Retinal pigment epithelial cell (primary cell): ENCODE measurements at regions not wholly inside any gene's neighbourhood (a gene's known extent, or its start where the extent isn't known, plus 50 kb on each side); places are given as distances from the start of the nearest gene placed in this dataset.

ENCODE experiments used
- DNase-seq: peaks from one replicate; pipeline ENCODE4 v3.0.0-alpha.2; 2010; ENCODE audit warnings: low read depth
- H3K4me3 ChIP-seq: 2 replicates; pipeline ENCODE4 v1.5.1; 2011; ENCODE audit warnings: mild to moderate bottlenecking, low read length, control low read depth, moderate library complexity
- TF ChIP-seq, protein P1 (sequence below): conservative IDR thresholded peaks from 2 replicates; pipeline ENCODE4 v1.5.1; 2011; ENCODE audit warnings: low read depth, low read length, control low read depth, inconsistent platforms

DNA sequence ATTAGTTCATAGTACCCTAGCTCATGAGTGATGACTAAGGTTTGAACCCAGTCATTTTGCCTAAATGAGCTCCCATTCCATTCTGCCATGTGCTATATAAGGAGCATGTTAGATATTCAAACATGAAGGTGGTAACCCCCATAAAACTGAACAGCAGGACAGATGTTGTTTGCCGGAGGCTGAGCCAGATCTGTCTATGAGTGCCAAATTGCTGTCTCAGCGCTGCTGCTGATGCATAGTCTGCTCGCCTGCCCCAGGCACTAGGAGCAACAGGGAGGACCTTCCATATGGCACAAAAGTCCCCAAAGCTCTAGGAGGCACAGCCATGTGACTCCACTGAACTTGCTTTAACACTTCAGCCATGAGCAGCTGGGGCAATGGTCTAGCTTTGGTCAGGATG is 466.0 kb upstream of the GHITM start:
- H3K4me3 ChIP-seq = no peak overlapping the region
- TF ChIP-seq, protein P1, sequence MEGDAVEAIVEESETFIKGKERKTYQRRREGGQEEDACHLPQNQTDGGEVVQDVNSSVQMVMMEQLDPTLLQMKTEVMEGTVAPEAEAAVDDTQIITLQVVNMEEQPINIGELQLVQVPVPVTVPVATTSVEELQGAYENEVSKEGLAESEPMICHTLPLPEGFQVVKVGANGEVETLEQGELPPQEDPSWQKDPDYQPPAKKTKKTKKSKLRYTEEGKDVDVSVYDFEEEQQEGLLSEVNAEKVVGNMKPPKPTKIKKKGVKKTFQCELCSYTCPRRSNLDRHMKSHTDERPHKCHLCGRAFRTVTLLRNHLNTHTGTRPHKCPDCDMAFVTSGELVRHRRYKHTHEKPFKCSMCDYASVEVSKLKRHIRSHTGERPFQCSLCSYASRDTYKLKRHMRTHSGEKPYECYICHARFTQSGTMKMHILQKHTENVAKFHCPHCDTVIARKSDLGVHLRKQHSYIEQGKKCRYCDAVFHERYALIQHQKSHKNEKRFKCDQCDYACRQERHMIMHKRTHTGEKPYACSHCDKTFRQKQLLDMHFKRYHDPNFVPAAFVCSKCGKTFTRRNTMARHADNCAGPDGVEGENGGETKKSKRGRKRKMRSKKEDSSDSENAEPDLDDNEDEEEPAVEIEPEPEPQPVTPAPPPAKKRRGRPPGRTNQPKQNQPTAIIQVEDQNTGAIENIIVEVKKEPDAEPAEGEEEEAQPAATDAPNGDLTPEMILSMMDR = no peak
- no peak for DNase-seq

DNA sequence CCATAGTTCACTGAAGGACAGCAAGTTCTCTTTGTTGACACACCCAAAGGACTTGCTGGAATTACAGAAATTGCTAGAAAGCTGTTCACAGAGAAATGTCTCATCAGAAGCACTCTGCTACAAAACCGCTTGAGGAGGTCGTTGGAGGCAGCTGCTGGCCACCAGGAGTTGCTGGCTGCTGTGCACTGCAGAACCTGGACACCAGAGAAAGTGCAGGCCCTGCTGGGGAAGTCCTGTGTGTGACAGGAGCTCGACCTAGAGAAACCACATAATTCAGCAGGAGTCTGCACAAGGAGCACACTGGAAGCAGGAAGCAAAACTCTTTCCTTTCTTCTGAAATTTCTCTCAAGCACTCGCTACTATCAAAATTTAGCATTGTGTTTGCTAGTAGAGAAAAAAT is 461.5 kb upstream of the GHITM start:
- no peak for DNase-seq
- no peak overlapping the region for H3K4me3 ChIP-seq
- TF ChIP-seq, protein P1 = no peak

DNA sequence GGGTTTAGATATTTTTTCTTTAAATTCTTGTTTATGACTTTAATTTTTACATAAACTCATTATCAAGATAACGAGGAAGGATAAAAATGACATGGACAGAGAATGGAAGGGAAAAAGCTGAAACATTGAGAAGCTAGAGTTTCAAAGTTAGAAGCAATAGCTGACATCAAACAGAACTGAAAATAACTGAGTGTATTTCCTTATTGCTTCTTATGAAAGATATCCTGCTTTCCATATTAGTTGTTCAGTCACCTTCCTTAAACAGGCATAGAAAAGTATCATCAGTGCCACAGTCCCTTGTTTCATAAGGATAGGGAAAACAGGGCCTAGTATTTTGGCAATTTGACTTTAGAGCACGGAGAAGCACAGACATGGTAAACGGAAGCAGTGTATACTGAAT is 460.5 kb upstream of the GHITM start:
- TF ChIP-seq, protein P1 = no peak
- H3K4me3 ChIP-seq = no peak overlapping the region
- DNase-seq = no peak

DNA sequence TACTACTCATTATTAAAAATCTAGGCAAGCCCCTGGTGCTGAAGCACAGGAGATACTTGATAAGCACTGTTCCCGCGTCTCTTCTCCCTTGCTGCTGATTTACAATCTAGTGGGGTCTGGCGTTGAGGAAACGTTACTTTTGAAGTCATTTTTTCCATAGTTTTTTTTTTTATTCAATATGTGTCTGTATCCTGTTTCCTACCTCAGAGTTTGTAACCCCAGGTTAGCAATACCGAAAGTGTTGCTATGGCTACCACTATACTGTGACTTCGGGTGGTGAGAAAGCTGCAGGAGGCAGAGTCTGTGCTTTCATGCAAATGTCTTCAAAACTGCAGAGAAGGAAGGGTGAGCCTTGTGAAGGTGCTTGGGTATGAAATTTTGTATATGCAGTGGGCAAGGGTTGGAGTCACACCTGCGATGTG is 458.8 kb upstream of the GHITM start:
- TF ChIP-seq, protein P1 = no peak
- no peak for DNase-seq
- H3K4me3 ChIP-seq = no peak overlapping the region

DNA sequence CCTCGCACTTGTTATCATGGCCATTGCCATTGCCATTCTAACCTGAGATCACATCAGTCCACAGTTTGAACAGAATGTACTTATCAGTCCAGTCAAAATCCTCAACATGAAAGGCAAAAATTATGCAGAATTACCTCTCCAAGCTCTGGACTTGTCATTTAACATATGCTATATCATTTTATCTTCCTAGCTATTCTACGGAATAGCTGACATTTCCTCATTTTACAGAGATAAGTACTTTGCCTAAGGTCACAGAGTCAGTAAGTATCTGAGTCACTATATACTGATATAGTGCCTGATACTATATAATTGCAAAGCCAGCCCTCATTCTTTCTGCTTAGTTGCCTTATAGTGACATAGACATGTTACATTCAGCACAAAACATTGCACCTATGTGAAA is 456.9 kb upstream of the GHITM start:
- TF ChIP-seq, protein P1 = no peak
- no peak for DNase-seq
- no peak overlapping the region for H3K4me3 ChIP-seq

DNA sequence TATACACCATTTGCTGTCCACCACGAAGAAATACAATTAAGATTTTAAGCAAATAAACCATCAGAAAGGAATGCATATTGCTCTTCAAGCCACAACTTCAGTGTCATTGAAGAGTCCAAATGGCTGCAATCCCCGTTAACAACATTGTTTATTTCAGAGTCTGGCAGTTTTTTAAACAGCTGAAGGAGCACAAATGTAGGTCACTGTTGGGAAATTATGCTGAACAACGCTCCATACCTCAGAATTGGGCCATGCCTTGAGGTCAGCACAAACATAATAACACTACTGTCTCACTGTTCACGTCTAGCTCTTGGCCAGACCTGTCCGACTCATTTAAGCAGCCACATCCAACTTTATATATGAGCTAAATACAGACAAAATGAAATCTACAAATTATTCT is 453.9 kb upstream of the GHITM start:
- no peak overlapping the region for H3K4me3 ChIP-seq
- TF ChIP-seq, protein P1 = no peak
- no peak for DNase-seq

DNA sequence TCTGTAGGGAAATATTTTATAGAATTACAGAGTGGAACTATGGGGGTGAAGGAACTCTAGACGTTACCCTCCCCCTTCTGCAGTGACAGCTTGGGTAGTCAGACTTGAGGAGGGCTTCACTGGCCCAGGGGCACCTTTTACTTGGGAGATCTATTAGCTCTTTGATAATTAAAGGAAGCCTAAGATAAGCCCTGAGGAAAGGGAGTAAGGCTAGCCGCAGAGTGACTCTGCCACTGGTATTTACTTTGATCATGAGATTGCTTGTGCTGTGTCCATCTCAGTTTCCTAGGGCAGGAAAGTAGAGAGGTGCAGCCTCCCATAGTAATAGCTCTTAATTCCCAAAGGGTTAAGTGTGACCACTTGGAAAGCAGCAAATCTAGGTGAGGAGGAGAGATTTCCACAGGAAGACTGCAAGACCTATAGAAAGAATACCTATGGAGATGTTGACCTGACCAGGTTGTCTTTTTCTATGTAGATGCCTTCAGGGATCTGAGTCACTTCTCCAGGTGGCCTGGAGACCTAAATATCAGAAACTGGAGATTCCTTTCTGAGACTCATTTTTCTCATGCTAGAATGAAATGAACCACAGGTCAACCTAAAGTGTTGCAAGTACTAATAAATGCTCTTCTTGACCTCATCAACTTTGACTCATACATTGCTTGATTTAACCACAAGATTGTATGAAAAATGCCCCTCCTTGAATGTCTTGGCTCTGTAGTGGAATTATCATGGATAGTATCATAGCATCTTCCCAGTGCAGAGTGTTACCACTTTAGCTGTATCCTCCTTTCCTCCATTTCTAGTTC is 447.3 kb upstream of the GHITM start:
- H3K4me3 ChIP-seq = no peak overlapping the region
- no peak for DNase-seq
- TF ChIP-seq, protein P1 = no peak
